Neural cell (in vitro differentiated cells): ENCODE measurements at regions not wholly inside any gene's neighbourhood (a gene's known extent, or its start where the extent isn't known, plus 50 kb on each side); places are given as distances from the start of the nearest gene placed in this dataset.

Experiments
- CTCF ChIP-seq: fragments of 450-650 bp; IDR thresholded peaks from 2 replicates; pipeline ENCODE4 v1.5.1; 2014; ENCODE audit warnings: antibody characterized with exemption, mild to moderate bottlenecking, moderate library complexity; ENCODE audit not compliant: poor library complexity, severe bottlenecking
- EP300 ChIP-seq: fragments of 450-650 bp; conservative IDR thresholded peaks from 2 replicates; pipeline ENCODE4 v1.6.1; 2014; ENCODE audit warnings: antibody characterized with exemption, mild to moderate bottlenecking, moderate library complexity; ENCODE audit not compliant: poor library complexity, severe bottlenecking
- EZH2 ChIP-seq: fragments of 200-600, 300-800 bp; shearing (Covaris generic), sonication (generic); IDR thresholded peaks from 2 replicates; pipeline ENCODE4 v1.6.1; 2014; ENCODE audit warnings: antibody characterized with exemption, low read length, borderline replicate concordance, mild to moderate bottlenecking; ENCODE audit not compliant: insufficient read depth, poor library complexity, severe bottlenecking
- RAD21 ChIP-seq: fragments of 450-650 bp; conservative IDR thresholded peaks from 2 replicates; pipeline ENCODE4 v1.6.1; 2014; ENCODE audit warnings: antibody characterized with exemption, mild to moderate bottlenecking, moderate library complexity
- REST ChIP-seq: IDR thresholded peaks from 2 replicates; pipeline ENCODE4 v1.6.1; 2012; ENCODE audit warnings: borderline replicate concordance
- TAF1 ChIP-seq: IDR thresholded peaks from 2 replicates; pipeline ENCODE4 v1.6.1; 2012; ENCODE audit warnings: low read depth

- TF ChIP-seq CTCF (no peak), TAF1 (no peak), EZH2 (no peak), REST (no peak), EP300 (no peak), RAD21 (no peak)
Measured at GRCh38 chr15:98410328-98410727, 238.0 kb upstream of the IGF1R start.
